OCI-LY1 (cell line): ENCODE measurements at regions not wholly inside any gene's neighbourhood (a gene's known extent, or its start where the extent isn't known, plus 50 kb on each side); places are given as distances from the start of the nearest gene placed in this dataset.
"Not testable (repeated sequence)": the region's sequence is repeated elsewhere in the genome, so short reads cannot be mapped to it uniquely, and the experiment has no call there.

Experiments
- H2AFZ ChIP-seq: fragments of 200-600 bp; sonication (generic), shearing (Covaris generic); 2 replicates; pipeline ENCODE4 v1.6.0; 2014; ENCODE audit warnings: antibody characterized with exemption, mild to moderate bottlenecking, low read length
- H3F3A ChIP-seq: fragments of 200-600 bp; sonication (generic), shearing (Covaris generic); 2 replicates; pipeline ENCODE4 v1.6.0; 2014; ENCODE audit warnings: mild to moderate bottlenecking, antibody characterized with exemption, low read length, moderate library complexity; ENCODE audit not compliant: insufficient read depth
- H3K27ac ChIP-seq: fragments of 200-600 bp; sonication (generic); 2 replicates; pipeline ENCODE4 v1.5.1; 2014; ENCODE audit warnings: low read length, mixed run types, mild to moderate bottlenecking, low read depth; ENCODE audit not compliant: poor library complexity, severe bottlenecking
- H3K27me3 ChIP-seq: fragments of 200-600 bp; sonication (generic); 2 replicates; pipeline ENCODE4 v1.6.0; 2014; ENCODE audit warnings: antibody characterized with exemption, mild to moderate bottlenecking, low read length, moderate library complexity; ENCODE audit not compliant: insufficient read depth
- H3K36me3 ChIP-seq: fragments of 200-600 bp; sonication (generic); 2 replicates; pipeline ENCODE4 v1.6.1; 2014; ENCODE audit warnings: mild to moderate bottlenecking, antibody characterized with exemption, low read length, moderate library complexity, mixed read lengths; ENCODE audit not compliant: insufficient read depth
- H3K4me1 ChIP-seq: fragments of 200-600 bp; sonication (generic); 2 replicates; pipeline ENCODE4 v1.5.1; 2014; ENCODE audit warnings: mild to moderate bottlenecking, low read length, moderate library complexity; ENCODE audit not compliant: insufficient read depth, severe bottlenecking
- H3K4me2 ChIP-seq: fragments of 200-600 bp; sonication (generic), shearing (Covaris generic); 2 replicates; pipeline ENCODE4 v1.6.1; 2014; ENCODE audit warnings: low read length
- H3K4me3 ChIP-seq: fragments of 200-600 bp; sonication (generic); 2 replicates; pipeline ENCODE4 v1.5.1; 2014; ENCODE audit warnings: low read length, low read depth, mild to moderate bottlenecking, mixed read lengths; ENCODE audit not compliant: poor library complexity, severe bottlenecking
- H3K79me2 ChIP-seq: fragments of 200-600 bp; shearing (Covaris generic); 2 replicates; pipeline ENCODE4 v1.6.1; 2016; ENCODE audit warnings: mixed run types, low read length, mixed read lengths; ENCODE audit not compliant: insufficient read depth
- H3K9ac ChIP-seq: fragments of 200-600 bp; sonication (generic), shearing (Covaris generic); 2 replicates; pipeline ENCODE4 v1.6.1; 2014; ENCODE audit warnings: mild to moderate bottlenecking, low read length, mixed read lengths
- H3K9me2 ChIP-seq: fragments of 200-600 bp; sonication (generic), shearing (Covaris generic); 2 replicates; pipeline ENCODE4 v1.6.1; 2014; ENCODE audit warnings: low read depth, mild to moderate bottlenecking, low read length, mixed read lengths
- H3K9me3 ChIP-seq: fragments of 200-600 bp; shearing (Covaris generic); 2 replicates; pipeline ENCODE4 v1.6.1; 2014; ENCODE audit warnings: low read length, mixed read lengths
- H4K20me1 ChIP-seq: fragments of 200-600 bp; sonication (generic), shearing (Covaris generic); 2 replicates; pipeline ENCODE4 v1.6.0; 2016; ENCODE audit warnings: mild to moderate bottlenecking, low read length; ENCODE audit not compliant: insufficient read depth
- EZH2 ChIP-seq: fragments of 200-600 bp; sonication (generic), shearing (Covaris generic); IDR thresholded peaks from 2 replicates; pipeline ENCODE4 v1.8.0; 2017; ENCODE audit warnings: borderline replicate concordance, mixed run types, mild to moderate bottlenecking, antibody characterized with exemption, low read length, moderate library complexity, mixed read lengths
- TF ChIP-seq, protein P1 (sequence below): fragments of 200-600 bp; sonication (generic), shearing (Covaris generic); IDR thresholded peaks from 2 replicates; pipeline ENCODE4 v1.5.1; 2017; ENCODE audit warnings: mild to moderate bottlenecking, antibody characterized with exemption, low read length, moderate library complexity, mixed read lengths

DNA sequence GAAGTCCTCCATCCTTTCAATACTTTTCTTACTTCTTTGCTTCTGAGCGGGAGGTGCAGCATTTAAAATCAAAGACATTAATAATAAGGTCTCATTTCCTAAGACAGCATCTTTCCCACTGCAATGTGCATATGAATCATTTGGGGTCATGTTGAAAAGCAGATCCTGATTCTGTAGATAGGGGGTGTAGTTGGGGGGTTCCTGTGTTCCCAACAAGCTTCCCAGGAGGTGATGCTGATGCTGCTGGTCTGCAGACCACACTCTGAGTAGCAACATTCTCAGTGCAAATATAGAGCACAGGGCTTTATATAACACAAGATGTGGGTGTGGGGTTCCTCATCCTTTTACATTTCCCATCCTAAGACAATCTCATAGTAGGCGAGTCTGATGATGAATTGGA is 126.5 kb upstream of the PALM2AKAP2 start:
- no peaks in the 10 kb centered on the region for H3K27me3 ChIP-seq
- no peak overlapping the region for H3K4me2 ChIP-seq
- no peak overlapping the region for H3K4me3 ChIP-seq
- H3K27ac ChIP-seq = no peak overlapping the region
- no peaks in the 10 kb centered on the region for H3K9me2 ChIP-seq
- TF ChIP-seq, protein P1, sequence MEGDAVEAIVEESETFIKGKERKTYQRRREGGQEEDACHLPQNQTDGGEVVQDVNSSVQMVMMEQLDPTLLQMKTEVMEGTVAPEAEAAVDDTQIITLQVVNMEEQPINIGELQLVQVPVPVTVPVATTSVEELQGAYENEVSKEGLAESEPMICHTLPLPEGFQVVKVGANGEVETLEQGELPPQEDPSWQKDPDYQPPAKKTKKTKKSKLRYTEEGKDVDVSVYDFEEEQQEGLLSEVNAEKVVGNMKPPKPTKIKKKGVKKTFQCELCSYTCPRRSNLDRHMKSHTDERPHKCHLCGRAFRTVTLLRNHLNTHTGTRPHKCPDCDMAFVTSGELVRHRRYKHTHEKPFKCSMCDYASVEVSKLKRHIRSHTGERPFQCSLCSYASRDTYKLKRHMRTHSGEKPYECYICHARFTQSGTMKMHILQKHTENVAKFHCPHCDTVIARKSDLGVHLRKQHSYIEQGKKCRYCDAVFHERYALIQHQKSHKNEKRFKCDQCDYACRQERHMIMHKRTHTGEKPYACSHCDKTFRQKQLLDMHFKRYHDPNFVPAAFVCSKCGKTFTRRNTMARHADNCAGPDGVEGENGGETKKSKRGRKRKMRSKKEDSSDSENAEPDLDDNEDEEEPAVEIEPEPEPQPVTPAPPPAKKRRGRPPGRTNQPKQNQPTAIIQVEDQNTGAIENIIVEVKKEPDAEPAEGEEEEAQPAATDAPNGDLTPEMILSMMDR = no peak
- TF ChIP-seq EZH2 = no peak
- no peaks in the 10 kb centered on the region for H3K9me3 ChIP-seq
- no peaks in the 10 kb centered on the region for H3K4me1 ChIP-seq
- no peak overlapping the region for H2AFZ ChIP-seq
- H3K36me3 ChIP-seq = no peaks in the 10 kb centered on the region
- no peak overlapping the region for H3K9ac ChIP-seq
- H3K79me2 ChIP-seq = no peaks in the 10 kb centered on the region
- no peaks in the 10 kb centered on the region for H3F3A ChIP-seq
- H4K20me1 ChIP-seq = no peaks in the 10 kb centered on the region

DNA sequence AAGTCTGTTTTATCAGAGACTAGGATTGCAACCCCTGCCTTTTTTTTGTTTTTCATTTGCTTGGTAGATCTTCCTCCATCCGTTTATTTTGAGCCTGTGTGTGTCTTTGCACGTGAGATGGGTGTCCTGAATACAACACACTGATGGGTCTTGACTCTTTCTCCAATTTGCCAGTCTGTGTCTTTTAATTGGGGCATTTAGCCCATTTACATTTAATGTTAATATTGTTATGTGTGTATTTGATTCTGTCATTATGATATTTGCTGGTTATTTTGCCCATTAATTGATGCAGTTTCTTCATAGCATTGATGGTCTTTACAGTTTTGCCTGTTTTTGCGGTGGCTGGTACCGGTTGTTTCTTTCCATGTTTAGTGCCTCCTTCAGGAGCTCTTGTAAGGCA is 116.0 kb upstream of the PALM2AKAP2 start:
- H3K36me3 ChIP-seq, H4K20me1 ChIP-seq: not testable (repeated sequence)

GRCh38 chr9:109665736-109666135 is 114.3 kb upstream of the PALM2AKAP2 start:
- H3K9me3 ChIP-seq, H4K20me1 ChIP-seq, H3K9me2 ChIP-seq, H3F3A ChIP-seq, H3K4me3 ChIP-seq, H3K4me1 ChIP-seq, H3K9ac ChIP-seq, H3K36me3 ChIP-seq, H2AFZ ChIP-seq, H3K4me2 ChIP-seq, H3K27me3 ChIP-seq, H3K79me2 ChIP-seq, H3K27ac ChIP-seq: not testable (repeated sequence)

More for the DNA sequence above, 116.0 kb upstream of the PALM2AKAP2 start:
- not testable (repeated sequence) for H3K4me3 ChIP-seq, H3K27me3 ChIP-seq, H3K9me3 ChIP-seq, H3K9ac ChIP-seq, H3K9me2 ChIP-seq, H3K4me2 ChIP-seq, H3K79me2 ChIP-seq, H3F3A ChIP-seq, H3K27ac ChIP-seq, H2AFZ ChIP-seq, H3K4me1 ChIP-seq

DNA sequence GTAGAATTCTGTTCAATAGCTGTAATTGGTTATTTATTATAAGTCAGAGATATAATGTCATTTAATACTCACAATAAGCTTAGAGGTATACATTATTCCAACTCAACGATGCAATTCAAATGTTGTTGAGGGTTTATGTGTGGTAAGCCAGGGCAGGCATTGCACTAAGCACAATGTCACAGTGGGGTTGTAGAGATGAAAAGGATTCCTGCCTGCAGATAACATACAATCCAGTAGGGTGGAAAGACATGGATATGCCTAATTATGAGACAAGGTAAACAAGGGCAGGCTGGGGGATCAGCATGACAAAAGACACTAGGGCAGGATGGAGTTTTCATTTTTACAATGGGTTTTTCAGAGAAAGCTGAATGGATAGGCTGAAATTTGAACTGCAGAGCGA is 98.7 kb upstream of the PALM2AKAP2 start:
- H3K9ac ChIP-seq = no peak overlapping the region
- H3K9me3 ChIP-seq = no peaks in the 10 kb centered on the region
- H3K4me2 ChIP-seq = no peak overlapping the region
- H3K27ac ChIP-seq = no peak overlapping the region
- H4K20me1 ChIP-seq = no peaks in the 10 kb centered on the region
- no peaks in the 10 kb centered on the region for H3K27me3 ChIP-seq
- no peaks in the 10 kb centered on the region for H3F3A ChIP-seq
- no peaks in the 10 kb centered on the region for H3K9me2 ChIP-seq
- no peak for TF ChIP-seq EZH2
- TF ChIP-seq, protein P1 = no peak
- H3K4me1 ChIP-seq = no peaks in the 10 kb centered on the region
- H3K36me3 ChIP-seq = no peaks in the 10 kb centered on the region
- H3K79me2 ChIP-seq = no peaks in the 10 kb centered on the region
- no peak overlapping the region for H2AFZ ChIP-seq
- H3K4me3 ChIP-seq = no peak overlapping the region
